Muscle of arm (tissue), 1 donor: ENCODE measurements at regions not wholly inside any gene's neighbourhood (a gene's known extent, or its start where the extent isn't known, plus 50 kb on each side); places are given as distances from the start of the nearest gene placed in this dataset.
A peak's percentile ranks its signal among the peaks of the same experiment; 100 is the strongest.

ENCODE experiments used
- DNase-seq: peaks from one replicate; pipeline ENCODE4 v3.0.0-alpha.2; 2013

DNA sequence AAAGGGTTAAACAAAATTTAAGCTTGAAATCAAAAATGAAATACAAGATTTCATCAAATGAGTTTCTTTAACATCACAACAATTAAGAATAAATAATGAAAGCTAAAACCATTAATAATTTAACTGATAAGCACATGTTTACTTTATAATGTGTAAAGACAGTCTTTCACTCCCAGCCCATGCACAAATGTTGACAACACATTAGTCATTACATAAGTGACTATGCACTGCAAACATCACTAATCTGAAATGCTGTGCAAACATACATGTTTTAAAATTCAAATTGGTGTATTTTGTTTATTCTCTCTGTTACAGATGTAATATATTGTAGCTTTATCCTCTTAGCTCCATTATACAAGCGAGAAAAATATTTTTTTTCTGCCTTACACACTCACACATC lies 220.6 kb upstream of the CPXCR1 start:
- DNase-seq: no peak

DNA sequence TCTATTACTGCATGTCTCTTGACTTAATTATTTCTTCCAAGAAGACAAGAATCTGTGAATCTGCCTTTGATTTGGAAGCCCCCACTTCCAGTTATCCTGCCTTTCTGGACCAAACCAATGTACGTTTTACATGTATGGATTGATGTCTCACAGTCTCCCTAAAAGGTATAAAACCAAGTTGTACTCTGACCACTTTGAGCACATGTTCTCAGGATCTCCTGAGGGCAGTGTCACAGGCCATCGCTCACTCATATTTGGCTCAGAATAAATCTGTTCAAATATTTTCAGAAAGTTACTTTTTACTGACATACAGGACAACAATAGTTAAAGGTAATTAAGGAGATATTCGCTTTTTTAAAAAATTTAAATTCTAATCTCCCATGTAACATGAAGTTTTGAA lies 188.6 kb upstream of the CPXCR1 start:
- DNase-seq: no peak

DNA sequence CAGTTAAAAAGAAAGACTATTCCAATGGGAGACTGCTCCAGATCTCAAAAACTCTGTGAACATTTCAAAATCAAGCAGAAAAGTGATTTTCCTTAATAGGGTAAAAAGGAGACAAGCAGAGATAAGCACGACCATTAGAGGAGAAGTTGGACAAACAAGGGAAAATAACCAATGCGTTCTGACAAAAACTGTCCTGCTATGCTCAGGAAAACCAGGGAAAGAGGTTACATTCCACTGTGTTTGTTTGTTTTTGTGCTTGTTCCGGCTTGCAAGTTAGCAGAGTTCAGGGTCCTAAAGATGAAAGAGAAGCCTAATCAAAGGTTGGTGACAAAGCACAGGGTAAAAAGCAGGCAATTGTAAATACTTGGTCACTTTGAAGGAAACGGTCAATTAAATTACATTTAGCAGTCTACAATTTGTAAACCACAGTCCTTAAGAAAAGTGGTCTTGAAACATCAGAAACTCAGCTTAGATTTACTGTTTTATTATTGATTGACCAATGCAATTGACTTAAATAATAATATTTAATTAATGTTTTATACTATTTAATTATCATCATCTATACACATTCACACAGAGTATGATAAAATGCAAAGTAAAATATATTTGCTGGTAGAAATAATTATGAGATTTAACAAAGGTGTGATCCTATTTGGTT lies 186.2 kb upstream of the CPXCR1 start:
- DNase-seq: no peak

DNA sequence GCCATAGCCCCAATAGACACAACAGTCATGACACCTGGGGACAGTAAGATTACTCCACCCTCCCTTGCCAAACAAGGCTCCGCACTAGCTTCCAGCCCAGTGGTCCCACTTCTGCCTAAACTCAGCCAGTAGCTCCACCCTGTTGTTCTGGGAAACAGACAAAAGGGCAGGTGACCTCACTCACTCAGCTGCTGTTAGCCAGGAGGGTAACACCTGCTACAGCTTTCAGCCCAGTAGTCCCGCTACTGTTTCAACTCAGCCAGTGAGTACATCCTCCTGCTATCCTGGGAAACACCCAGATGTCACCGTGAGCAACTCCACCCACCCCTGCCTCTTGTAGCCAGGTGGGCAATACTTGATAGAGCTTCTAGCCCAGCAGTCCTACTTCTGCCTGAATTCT lies 162.7 kb upstream of the CPXCR1 start:
- no peak for DNase-seq

DNA sequence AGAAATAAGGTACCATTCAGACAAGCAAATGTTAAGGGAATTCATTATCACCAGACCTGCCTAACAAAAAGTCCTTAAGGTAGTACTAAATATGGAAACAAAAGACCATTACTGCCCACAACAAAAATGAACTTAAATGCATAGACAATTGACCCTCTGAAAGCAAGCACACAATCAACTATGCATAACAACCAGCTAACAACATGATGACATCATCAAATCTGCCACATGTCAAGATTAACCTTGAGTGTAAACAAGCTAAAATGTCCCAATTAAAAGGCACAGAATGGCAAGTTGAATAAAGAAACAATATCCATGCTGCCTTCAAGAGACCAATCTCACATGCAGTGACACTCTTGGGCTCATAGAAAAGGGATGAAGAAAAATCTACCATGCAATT lies 160.7 kb upstream of the CPXCR1 start:
- DNase-seq: no peak

DNA sequence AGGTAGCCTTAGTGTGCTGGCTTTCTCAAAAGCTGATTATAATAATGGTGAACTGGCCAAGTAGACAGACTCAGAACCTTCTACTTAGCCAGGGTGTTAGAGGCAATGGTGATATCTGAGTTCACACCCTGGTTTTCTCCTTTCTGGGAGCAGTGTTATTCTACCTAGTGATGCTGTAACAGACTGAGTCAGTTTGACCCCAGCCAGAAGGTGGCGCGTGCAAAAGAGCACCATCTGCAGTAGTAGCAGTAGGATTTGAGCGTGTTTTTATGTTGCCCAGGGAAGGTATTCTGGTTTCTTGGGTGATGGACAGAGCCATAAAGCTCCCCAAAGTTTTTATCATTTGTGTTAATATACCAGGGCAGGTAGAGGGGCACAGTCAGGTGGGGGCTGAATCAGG lies 143.8 kb upstream of the CPXCR1 start:
- no peak for DNase-seq

DNA sequence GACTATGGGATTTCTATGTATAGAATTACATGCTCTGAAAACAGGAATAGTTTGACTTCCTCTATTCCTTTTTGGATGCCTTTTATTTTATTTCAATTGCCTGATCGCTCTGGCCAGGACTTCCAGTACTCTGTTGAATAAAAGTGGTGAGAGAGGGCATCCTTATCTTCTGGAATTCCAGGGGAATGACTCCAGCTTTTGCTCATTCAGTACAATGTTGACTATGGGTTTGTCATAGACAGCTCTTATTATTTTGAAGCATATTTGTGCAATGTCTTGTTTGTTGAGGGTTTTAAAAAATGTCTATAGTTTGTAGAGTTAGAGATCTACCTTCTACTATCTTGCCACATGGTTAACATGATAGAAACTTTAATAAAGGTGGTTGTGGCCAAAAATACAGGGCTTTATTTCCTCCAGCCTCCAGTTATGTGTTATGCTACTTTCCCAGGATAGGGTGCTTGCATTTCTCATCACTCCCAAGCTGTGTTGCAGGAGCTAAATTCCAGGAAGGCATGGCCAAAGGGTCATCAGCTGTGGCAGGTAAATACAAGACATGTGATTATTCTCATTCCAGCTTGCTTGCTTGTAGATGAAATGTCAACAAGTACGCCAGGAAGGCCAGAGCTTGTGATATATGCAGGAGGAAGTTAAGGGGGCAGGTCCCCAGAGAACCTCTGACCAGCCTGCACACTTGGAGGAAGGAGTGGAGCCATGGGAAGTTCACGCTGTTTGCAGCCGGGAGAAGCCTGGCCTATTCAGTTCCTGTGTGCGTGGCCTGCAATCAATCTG lies 142.4 kb upstream of the CPXCR1 start:
- no peak for DNase-seq

DNA sequence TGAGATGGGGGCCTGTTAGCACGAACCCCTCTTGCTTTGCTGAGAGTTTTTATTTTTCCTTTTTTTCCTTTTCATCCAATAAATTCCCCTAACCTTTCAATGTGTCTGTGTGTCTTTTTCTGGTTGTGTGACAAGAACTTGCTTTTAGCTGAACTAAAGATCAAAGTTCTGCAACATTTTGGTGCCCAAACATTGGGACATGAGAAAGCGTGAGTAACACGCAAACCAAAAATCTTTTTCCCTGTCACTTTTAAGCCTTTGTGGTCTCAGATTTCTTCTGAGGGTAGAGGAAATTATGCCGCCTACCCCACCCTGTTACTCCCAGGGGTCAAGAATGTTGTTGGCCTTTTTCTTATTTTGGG lies 141.8 kb upstream of the CPXCR1 start:
- DNase-seq: no peak

DNA sequence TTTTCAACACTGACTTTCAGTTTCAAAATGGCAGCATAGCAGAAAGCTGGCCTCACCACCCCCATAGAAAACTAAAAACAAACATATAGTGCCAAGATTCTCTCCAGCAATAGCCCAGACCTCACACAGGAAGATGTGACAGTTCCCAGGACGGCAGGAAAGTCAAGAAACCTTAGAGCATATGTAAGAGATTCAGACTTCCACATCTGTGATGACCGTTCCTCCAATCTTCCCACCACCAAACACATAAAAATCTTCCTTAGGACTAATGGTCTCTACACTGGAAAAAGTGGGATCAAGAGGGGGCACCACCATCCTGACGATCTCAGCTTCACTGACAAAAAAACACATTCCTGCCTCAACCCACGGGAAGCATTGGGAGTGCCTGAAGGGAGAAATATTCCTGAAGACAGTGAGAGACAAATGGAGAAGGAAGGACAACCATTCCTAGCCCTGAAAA lies 134.1 kb upstream of the CPXCR1 start:
- DNase-seq: no peak

DNA sequence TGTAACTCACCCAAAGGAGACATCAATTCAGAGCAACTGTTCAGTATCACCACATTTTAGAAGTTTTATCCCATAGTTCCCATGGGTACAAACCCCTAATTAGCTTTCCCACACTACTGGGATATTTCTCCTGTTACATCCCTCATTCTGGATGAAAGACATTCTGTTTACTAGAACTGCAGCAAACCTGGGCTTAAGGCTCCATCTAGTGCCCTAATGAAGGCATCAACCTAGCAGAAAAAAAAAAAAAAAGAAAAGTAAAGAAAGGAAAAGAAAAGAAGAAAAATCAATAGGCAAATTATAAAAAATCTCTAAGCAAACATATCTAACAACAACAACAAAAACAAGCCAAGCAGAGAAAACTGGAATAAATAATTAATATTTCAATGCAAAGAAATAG lies 133.7 kb upstream of the CPXCR1 start:
- peak; percentile 3 for DNase-seq

DNA sequence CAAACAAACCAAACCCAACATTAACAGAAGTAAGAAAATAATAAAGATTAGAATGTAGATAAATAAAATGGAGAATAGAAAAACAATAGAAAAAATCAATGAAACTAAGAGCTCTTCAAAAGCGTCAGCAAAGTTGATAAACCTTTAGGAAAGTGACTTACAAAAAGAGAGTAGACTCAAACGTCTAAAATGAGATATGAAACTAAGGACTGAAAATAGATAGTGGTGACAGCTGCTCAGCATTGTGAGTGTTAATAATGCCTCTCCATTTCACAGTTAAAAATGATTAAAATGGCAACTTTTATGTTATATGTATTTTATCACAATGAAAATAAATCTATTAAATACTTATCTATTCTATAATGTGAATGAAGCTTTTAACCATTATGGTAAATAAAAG lies 125.7 kb upstream of the CPXCR1 start:
- no peak for DNase-seq

DNA sequence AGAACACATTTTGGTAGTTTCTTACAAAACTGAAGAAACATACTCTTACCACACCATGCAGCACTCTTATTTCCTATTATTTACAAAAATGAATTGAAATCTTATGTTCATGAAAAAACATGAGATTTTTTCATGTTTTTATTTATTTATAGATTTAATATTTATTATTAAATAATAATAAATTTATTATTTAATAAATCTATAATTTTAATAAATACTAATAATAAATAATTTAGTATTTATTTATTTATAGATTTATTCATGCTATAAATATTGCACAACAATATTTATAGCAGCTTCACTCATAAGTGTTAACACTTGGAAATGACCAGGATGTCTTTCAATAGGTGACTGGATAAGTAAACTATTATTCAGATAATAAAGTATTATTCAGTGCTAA lies 91.6 kb upstream of the CPXCR1 start:
- no peak for DNase-seq

DNA sequence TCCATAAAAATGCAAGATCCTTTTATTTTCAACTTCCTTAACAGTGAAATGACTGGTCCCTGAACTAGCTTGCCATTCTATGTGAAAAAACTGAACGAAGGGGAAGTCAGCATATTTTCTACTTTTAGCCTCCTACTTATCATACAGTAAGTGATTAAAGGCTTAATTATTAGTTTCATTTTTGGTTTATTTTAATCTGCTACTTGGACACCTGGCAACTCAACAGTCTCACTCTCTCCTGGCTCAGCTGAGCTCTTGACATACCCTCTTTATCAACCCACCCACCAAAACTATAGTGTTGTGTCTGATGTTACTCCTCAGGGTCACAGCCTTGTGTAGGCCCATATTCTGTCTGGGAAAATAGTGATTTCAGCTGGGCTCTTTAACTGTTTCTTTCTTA lies 86.2 kb upstream of the CPXCR1 start:
- no peak for DNase-seq

DNA sequence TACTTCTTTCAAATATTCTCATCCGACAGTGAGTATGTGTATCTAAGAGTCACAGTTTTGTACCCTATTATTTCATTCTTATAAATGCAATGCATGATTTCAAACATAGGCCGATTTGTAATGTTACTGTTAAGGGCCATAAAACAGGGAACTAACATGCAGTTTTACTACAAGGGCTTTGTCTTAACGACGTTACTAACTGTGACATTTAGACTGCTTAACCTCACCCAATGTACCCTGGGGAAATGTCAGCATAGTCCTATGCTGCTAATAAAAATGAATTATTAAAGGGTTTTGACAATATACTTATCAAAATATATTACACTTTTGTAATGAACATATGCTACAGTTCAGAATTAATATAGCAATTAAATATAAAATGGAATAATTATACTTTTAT lies 74.8 kb upstream of the CPXCR1 start:
- DNase-seq: no peak
